Ovary (tissue), 7 donors: ENCODE measurements at regions not wholly inside any gene's neighbourhood (a gene's known extent, or its start where the extent isn't known, plus 50 kb on each side); places are given as distances from the start of the nearest gene placed in this dataset.

Source experiments
- DNase-seq, 5 donors: peaks; one replicate each; pipeline ENCODE4 v3.0.0-alpha.2; 2019 to 2020
- H3K27ac ChIP-seq, 2 donors: fragments of 200-600 bp; one replicate each; pipeline versions ENCODE4 v1.5.1 to v1.8.0; 2019 to 2022
- H3K27me3 ChIP-seq: fragments of 200-600 bp; one replicate; pipeline ENCODE4 v1.8.0; 2022
- H3K36me3 ChIP-seq: fragments of 200-600 bp; sonication (generic); one replicate; pipeline ENCODE4 v1.5.1; 2019
- H3K4me1 ChIP-seq: one replicate; pipeline ENCODE4 v1.8.1; 2013; ENCODE audit warnings: mild to moderate bottlenecking, moderate library complexity; ENCODE audit not compliant: insufficient read depth
- H3K4me3 ChIP-seq: fragments of 200-600 bp; sonication (generic); one replicate; pipeline ENCODE4 v1.5.1; 2017
- H3K9me3 ChIP-seq, 2 donors: fragments of 200-600 bp in 1 of 2; sonication (generic) in 1 of 2; one replicate each; pipeline versions ENCODE4 v1.5.1 to v1.8.1; 2013 to 2019; ENCODE audit warnings: mild to moderate bottlenecking in 1 of 2, moderate library complexity in 1 of 2
- CTCF ChIP-seq, 3 donors: fragments of 450-650 bp in 2 of 3; fragments of 200-600 bp in 1 of 3; IDR thresholded peaks; one replicate each; pipeline versions ENCODE4 v1.5.1 to v1.8.0; 2016 to 2022; ENCODE audit warnings: antibody characterized with exemption in 3 of 3, mild to moderate bottlenecking in 1 of 3
- EP300 ChIP-seq: sonication (generic); formaldehyde crosslinking; IDR thresholded peaks from one replicate; pipeline ENCODE4 v1.6.1; 2017; ENCODE audit warnings: antibody characterized with exemption
- POLR2A ChIP-seq: fragments of 450-650 bp; IDR thresholded peaks from one replicate; pipeline ENCODE4 v1.6.1; 2017; ENCODE audit warnings: antibody characterized with exemption, mild to moderate bottlenecking, moderate library complexity
- WGBS, 3 donors: extraction: QIAGEN DNeasy Blood & Tissue Kit in 1 of 3; methylation state at CpG; one replicate each; pipeline versions ENCODE4 v1.1.5 to v1.1.7; 2013 to 2017; 5-methylcytosine and 5-hydroxymethylcytosine counted together
- intact Hi-C, 4 donors: fragments of 100-400 bp; cut with DNase I; formaldehyde crosslinking; loops; one replicate each; pipeline versions ENCODE4 v1.11.0 to v1.15.1; 2022 to 2023
- donor health status: DM: no; HTN: no; CAD: no; lungs with moderate emphysema.
- donor health status: DM: no; HTN: no; CAD: no.
- donor health status: Bipolar disorder and iron deficiency.
- donor health status: DM: no; HTN: no; CAD: no.
- donor health status: DM: yes; HTN: yes; CAD: no.

GRCh38 chr2:234133004-234133403 lies 82.5 kb downstream of the SPP2 start:
- Histone ChIP-seq H3K27ac (no peak overlapping the region), H3K27me3 (no peaks in the 10 kb centered on the region), H3K36me3 (no peaks in the 10 kb centered on the region), H3K9me3 (no peaks in the 10 kb centered on the region), H3K4me1 (no peaks in the 10 kb centered on the region), H3K4me3 (no peak overlapping the region)
- intact Hi-C loops = no loop called here
- no peak for DNase-seq
- 55 to 68% (median 62%) methylated on average over 4 of the region's 4 CpGs for WGBS, 3 donors
- TF ChIP-seq POLR2A = no peak
- TF ChIP-seq EP300 = no peak
- no peak for TF ChIP-seq CTCF (IDR thresholded peaks at IDR 0.05)

GRCh38 chr2:234130777-234131181 lies 80.3 kb downstream of the SPP2 start:
- no peaks in the 10 kb centered on the region for H3K4me1 ChIP-seq
- WGBS, 3 donors = 9 to 35% (median 11%) methylated on average over 3 of the region's 3 CpGs
- TF ChIP-seq EP300 (no peak), POLR2A (no peak), CTCF (IDR thresholded peaks at IDR 0.05) (no peak)
- H3K27me3 ChIP-seq = no peaks in the 10 kb centered on the region
- no peak overlapping the region for H3K27ac ChIP-seq
- intact Hi-C loops = no loop called here
- DNase-seq = no peak
- H3K36me3 ChIP-seq = no peaks in the 10 kb centered on the region
- no peaks in the 10 kb centered on the region for H3K9me3 ChIP-seq
- no peak overlapping the region for H3K4me3 ChIP-seq

- intact Hi-C loops = no loop called here
- DNase-seq = no peak
- no peak overlapping the region for H3K27ac ChIP-seq
Observed at GRCh38 chr2:234128606-234129005, 78.1 kb downstream of the SPP2 start.

More at GRCh38 chr2:234128606-234129005, 78.1 kb downstream of the SPP2 start:
- Histone ChIP-seq H3K36me3 (no peaks in the 10 kb centered on the region), H3K9me3 (no peaks in the 10 kb centered on the region), H3K27me3 (no peaks in the 10 kb centered on the region), H3K4me3 (no peak overlapping the region), H3K4me1 (no peaks in the 10 kb centered on the region)
- no peak for TF ChIP-seq POLR2A
- TF ChIP-seq CTCF (IDR thresholded peaks at IDR 0.05) = no peak
- no peak for TF ChIP-seq EP300
- WGBS, 3 donors = 61 to 93% (median 68%) methylated on average over 1 of the region's 1 CpG
